Stomach (tissue), 8 donors: ENCODE measurements at regions not wholly inside any gene's neighbourhood (a gene's known extent, or its start where the extent isn't known, plus 50 kb on each side); places are given as distances from the start of the nearest gene placed in this dataset.

Source experiments
- DNase-seq, 2 donors: peaks; one replicate each; pipeline versions ENCODE4 v3.0.0 to v3.0.0-alpha.2; 2013 to 2019
- H3K27ac ChIP-seq, 5 donors: fragments of 200-600 bp in 4 of 5; sonication (generic) in 4 of 5; one replicate each; pipeline ENCODE4 v1.5.1; 2013 to 2019; ENCODE audit warnings: mild to moderate bottlenecking in 1 of 5, moderate library complexity in 1 of 5
- H3K27me3 ChIP-seq, 3 donors: fragments of 200-600 bp; sonication (generic); one replicate each; pipeline ENCODE4 v1.5.1; 2017 to 2019; ENCODE audit warnings: mixed run types in 1 of 3
- H3K36me3 ChIP-seq, 4 donors: fragments of 200-600 bp; sonication (generic); 1 replicate in 3 of 4; 2 replicates in 1 of 4; pipeline ENCODE4 v1.5.1; 2016 to 2019
- H3K4me1 ChIP-seq, 4 donors: fragments of 200-600 bp; sonication (generic); one replicate each; pipeline ENCODE4 v1.5.1; 2016 to 2019
- H3K4me3 ChIP-seq, 4 donors: fragments of 200-600 bp; sonication (generic) in 3 of 4; one replicate each; pipeline ENCODE4 v1.5.1; 2016 to 2019; ENCODE audit warnings: mild to moderate bottlenecking in 1 of 4
- H3K9me3 ChIP-seq, 4 donors: fragments of 200-600 bp; sonication (generic); one replicate each; pipeline ENCODE4 v1.5.1; 2016 to 2019
- EP300 ChIP-seq: sonication (generic); formaldehyde crosslinking; IDR thresholded peaks from one replicate; pipeline ENCODE4 v1.6.1; 2017; ENCODE audit warnings: antibody characterized with exemption
- POLR2A ChIP-seq, 4 donors: fragments of 450-650 bp; IDR thresholded peaks; one replicate each; pipeline ENCODE4 v1.6.1; 2016; ENCODE audit warnings: antibody characterized with exemption in 4 of 4, control low read depth in 2 of 4, mild to moderate bottlenecking in 1 of 4, moderate library complexity in 1 of 4
- POLR2AphosphoS5 ChIP-seq, 3 donors: sonication (generic); formaldehyde crosslinking; IDR thresholded peaks; one replicate each; pipeline ENCODE4 v1.6.1; 2016; ENCODE audit warnings: antibody characterized with exemption in 3 of 3
- WGBS, 5 donors: extraction: QIAGEN DNeasy Blood & Tissue Kit in 3 of 5; methylation state at CpG; one replicate each; pipeline versions ENCODE4 v1.1.5 to v1.1.7; 2013 to 2018; 5-methylcytosine and 5-hydroxymethylcytosine counted together
- intact Hi-C: fragments of 100-400 bp; cut with DNase I; formaldehyde crosslinking; loops from one replicate; pipeline ENCODE4 v1.15.1; 2023; ENCODE audit warnings: low total_unique reads
- TF ChIP-seq, protein P1 (sequence below), 7 experiments: fragments of 450-650 bp in 4 of 7; fragments of 200-600 bp in 3 of 7; sonication (generic) in 3 of 7; IDR thresholded peaks; one replicate each; pipeline ENCODE4 v1.5.1; 2016 to 2019; ENCODE audit warnings: antibody characterized with exemption in 7 of 7, control low read depth in 2 of 7, mild to moderate bottlenecking in 1 of 7
- donor health status: healthy with polysubstance abuse.
- donor health status: Bipolar disorder and iron deficiency.
- donor health status: healthy.

DNA sequence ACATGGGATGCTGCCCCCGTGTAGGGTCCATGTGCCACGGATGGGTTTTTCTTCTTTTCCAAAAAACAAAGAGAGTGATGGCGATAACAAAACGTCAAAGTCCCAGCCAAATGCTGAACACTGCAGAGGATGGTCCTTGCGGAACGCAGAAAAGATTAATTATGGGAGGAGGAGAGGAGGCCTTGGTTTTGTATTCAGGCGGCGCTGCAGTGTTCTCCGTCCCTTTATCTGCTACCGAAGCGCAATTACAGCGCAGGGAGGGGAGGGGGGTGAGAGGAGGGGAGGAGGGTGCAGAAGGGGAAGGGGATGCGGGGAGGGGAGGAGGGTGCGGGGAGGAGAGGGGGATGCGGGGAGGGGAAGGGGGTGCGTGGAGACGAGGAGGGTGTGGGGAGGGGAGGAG is 131.8 kb upstream of the PRKCQ start:
- H3K4me1 ChIP-seq, result no peaks in the 10 kb centered on the region
- WGBS, 5 donors, result 49 to 63% (median 51%) methylated on average over 13 to 17 of the region's 17 CpGs
- DNase-seq, result no peak
- no peaks in the 10 kb centered on the region for H3K36me3 ChIP-seq
- intact Hi-C loops, result no loop called here
- H3K27me3 ChIP-seq, result peaks cover 0 to 47% (median 0%) of the 10 kb centered on the region in 3 donors
- H3K27ac ChIP-seq, result no peak overlapping the region
- H3K9me3 ChIP-seq, result no peaks in the 10 kb centered on the region
- TF ChIP-seq POLR2AphosphoS5 (IDR thresholded peaks at IDR 0.05) (no peak), EP300 (no peak), POLR2A (IDR thresholded peaks at IDR 0.05) (no peak)
- TF ChIP-seq, protein P1, sequence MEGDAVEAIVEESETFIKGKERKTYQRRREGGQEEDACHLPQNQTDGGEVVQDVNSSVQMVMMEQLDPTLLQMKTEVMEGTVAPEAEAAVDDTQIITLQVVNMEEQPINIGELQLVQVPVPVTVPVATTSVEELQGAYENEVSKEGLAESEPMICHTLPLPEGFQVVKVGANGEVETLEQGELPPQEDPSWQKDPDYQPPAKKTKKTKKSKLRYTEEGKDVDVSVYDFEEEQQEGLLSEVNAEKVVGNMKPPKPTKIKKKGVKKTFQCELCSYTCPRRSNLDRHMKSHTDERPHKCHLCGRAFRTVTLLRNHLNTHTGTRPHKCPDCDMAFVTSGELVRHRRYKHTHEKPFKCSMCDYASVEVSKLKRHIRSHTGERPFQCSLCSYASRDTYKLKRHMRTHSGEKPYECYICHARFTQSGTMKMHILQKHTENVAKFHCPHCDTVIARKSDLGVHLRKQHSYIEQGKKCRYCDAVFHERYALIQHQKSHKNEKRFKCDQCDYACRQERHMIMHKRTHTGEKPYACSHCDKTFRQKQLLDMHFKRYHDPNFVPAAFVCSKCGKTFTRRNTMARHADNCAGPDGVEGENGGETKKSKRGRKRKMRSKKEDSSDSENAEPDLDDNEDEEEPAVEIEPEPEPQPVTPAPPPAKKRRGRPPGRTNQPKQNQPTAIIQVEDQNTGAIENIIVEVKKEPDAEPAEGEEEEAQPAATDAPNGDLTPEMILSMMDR (IDR thresholded peaks at IDR 0.05), result no peak
- no peak overlapping the region for H3K4me3 ChIP-seq

DNA sequence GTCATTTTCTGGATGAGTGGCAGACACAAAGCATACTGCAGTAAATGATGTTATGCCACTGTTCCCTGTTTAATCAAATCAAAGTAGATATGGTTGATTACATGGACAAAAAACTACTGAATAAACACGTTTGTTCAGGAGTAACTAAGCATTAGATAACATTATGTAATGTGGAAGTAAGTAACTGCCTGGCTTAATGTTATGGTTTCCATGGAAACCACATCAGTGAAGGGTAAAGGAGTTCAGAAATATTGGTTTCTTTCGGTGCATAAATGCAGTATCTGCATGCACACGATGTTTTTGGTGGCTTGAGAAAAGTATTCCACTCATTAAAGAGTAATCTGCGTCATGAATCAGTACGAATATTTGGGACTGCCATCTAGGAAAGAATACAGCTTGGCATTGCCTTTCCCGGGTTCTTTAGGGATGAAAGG is 131.3 kb upstream of the PRKCQ start:
- 46 to 65% (median 52%) methylated on average over 6 of the region's 6 CpGs for WGBS, 5 donors
- H3K4me3 ChIP-seq, result no peak overlapping the region
- TF ChIP-seq, protein P1 (IDR thresholded peaks at IDR 0.05), result no peak
- TF ChIP-seq EP300 (no peak), POLR2AphosphoS5 (IDR thresholded peaks at IDR 0.05) (no peak), POLR2A (IDR thresholded peaks at IDR 0.05) (no peak)
- DNase-seq, result no peak
- H3K9me3 ChIP-seq, result no peaks in the 10 kb centered on the region
- peaks cover 0 to 47% (median 0%) of the 10 kb centered on the region in 3 donors for H3K27me3 ChIP-seq
- no peaks in the 10 kb centered on the region for H3K36me3 ChIP-seq
- no peak overlapping the region for H3K27ac ChIP-seq
- intact Hi-C loops, result no loop called here
- H3K4me1 ChIP-seq, result no peaks in the 10 kb centered on the region

DNA sequence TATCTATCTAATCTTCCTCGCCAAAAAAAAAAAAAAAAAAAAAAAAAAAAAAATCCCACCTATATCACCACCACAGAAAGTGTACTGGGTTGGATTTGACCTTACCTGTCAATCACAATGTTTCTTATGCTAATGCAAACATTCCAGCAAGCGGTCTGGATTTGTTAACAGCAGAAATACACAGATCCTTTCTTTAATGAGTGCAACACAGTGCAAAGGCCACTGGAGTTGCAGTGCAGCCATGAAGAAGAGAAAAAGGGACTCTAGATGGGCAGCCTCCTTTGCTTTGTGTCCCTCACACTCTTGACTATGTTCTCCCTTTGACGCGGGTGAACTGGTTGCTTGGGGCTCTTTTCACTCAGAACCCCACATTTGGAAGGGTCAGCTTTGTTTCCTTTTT is 127.3 kb upstream of the PRKCQ start:
- intact Hi-C loops, result no loop called here
- Histone ChIP-seq H3K9me3 (no peaks in the 10 kb centered on the region), H3K4me3 (no peak overlapping the region), H3K4me1 (no peaks in the 10 kb centered on the region), H3K27ac (no peak overlapping the region), H3K36me3 (no peaks in the 10 kb centered on the region), H3K27me3 (peaks cover 0 to 37% (median 0%) of the 10 kb centered on the region in 3 donors)
- DNase-seq, result no peak
- TF ChIP-seq, protein P1 (IDR thresholded peaks at IDR 0.05), result no peak
- TF ChIP-seq POLR2A (IDR thresholded peaks at IDR 0.05) (no peak), EP300 (no peak), POLR2AphosphoS5 (IDR thresholded peaks at IDR 0.05) (no peak)
- WGBS, 5 donors, result 60 to 77% (median 73%) methylated on average over 4 of the region's 4 CpGs

DNA sequence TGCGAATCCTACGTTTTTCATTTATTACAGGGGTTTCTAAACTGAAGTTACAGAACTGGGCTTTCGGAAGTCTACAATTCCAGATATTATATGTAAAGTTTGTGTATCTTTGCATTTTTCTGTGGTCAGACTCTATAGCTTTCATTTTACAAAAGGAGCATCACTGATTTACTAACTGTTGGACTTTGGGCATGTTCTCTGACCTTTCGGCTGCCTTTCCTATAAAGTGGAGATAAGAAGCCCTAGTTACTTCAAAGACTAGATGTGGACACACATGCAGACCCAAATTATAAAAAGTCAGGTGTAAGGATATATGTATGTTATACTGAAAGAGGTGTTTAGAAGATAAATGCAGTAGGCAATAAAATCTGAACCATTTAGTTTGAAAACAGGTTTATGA is 126.6 kb upstream of the PRKCQ start:
- no peak for DNase-seq
- Histone ChIP-seq H3K27ac (no peak overlapping the region), H3K36me3 (no peaks in the 10 kb centered on the region), H3K4me3 (no peak overlapping the region), H3K27me3 (peaks cover 0 to 31% (median 0%) of the 10 kb centered on the region in 3 donors), H3K9me3 (no peaks in the 10 kb centered on the region), H3K4me1 (no peaks in the 10 kb centered on the region)
- TF ChIP-seq POLR2AphosphoS5 (IDR thresholded peaks at IDR 0.05), result no peak
- no peak for TF ChIP-seq EP300
- TF ChIP-seq, protein P1 (IDR thresholded peaks at IDR 0.05), result no peak
- TF ChIP-seq POLR2A (IDR thresholded peaks at IDR 0.05), result no peak
- intact Hi-C loops, result no loop called here
- WGBS, 5 donors, result 63 to 68% (median 65%) methylated on average over 4 of the region's 4 CpGs
